Activated T-helper 9 cell treated with anti-CD3 and anti-CD28 coated beads, Interleukin-2, amount 50 U/mL, for 16 hours (primary cell): ENCODE measurements at regions not wholly inside any gene's neighbourhood (a gene's known extent, or its start where the extent isn't known, plus 50 kb on each side); places are given as distances from the start of the nearest gene placed in this dataset.

Experiments used
- DNase-seq: peaks from one replicate; pipeline ENCODE4 v3.0.0-alpha.2; 2020; ENCODE audit warnings: low read depth

- DNase-seq = no peak
Observed at GRCh38 chr16:87053016-87053982, 263.9 kb downstream of the C16orf95 start.

DNA sequence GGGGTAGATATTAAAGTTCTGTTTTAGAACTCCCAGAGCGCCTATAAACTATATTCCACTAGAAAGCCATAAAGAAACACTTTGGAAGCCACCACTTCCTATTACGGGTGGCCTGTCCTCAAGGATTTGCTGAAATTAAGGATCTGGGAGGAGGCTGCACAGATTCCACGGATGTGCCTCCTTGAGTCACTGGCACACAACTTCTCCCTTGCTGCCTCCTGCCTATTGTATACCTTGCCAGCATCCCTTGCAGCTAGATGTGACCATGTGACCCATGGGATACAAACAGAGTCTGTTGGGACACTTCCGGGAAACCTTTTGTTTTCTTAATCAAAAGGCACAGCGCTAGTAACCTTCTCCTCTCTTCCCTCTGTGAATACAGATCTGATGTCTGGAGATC is 263.0 kb downstream of the C16orf95 start:
- no peak for DNase-seq

DNA sequence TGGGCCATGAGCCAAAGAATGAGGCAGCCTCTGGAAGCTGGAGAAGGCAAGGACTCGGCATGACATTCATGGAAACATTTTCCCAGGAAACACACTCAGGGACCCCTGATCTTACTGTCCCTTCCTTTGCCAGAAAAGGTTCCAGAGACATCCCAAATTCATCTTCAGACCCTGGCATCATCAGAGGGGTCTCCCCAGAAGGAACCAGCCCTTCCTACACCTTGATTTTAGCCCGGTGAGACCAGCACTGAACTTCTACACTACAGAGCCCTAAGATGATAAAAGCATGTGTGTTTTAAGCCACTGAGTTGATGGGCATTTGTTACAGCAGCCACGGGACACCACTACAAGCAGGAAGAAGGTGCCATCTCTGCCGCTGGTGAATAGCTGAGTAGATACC is 262.3 kb downstream of the C16orf95 start:
- no peak for DNase-seq

DNA sequence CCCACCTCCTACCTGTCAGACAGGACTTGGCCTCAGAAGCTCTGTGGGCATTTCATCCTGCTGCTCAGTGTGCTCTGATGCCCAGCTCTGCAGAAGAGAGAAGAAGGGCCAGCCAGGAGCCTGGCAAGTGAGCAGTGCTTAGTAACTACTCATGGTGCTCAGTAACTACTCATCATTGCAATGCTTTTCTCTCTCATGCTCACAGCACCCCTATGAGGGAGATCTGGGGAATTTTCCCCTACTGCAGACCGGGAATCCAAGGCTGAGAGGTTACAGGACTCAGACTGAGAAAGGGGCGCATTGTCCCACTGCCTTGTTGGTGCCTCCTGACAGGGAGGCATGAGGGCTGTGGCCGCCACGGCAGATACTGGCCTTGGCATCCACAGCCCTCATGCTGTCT is 261.1 kb downstream of the C16orf95 start:
- no peak for DNase-seq

GRCh38 chr16:87056551-87056950 is 260.6 kb downstream of the C16orf95 start:
- DNase-seq = no peak

DNA sequence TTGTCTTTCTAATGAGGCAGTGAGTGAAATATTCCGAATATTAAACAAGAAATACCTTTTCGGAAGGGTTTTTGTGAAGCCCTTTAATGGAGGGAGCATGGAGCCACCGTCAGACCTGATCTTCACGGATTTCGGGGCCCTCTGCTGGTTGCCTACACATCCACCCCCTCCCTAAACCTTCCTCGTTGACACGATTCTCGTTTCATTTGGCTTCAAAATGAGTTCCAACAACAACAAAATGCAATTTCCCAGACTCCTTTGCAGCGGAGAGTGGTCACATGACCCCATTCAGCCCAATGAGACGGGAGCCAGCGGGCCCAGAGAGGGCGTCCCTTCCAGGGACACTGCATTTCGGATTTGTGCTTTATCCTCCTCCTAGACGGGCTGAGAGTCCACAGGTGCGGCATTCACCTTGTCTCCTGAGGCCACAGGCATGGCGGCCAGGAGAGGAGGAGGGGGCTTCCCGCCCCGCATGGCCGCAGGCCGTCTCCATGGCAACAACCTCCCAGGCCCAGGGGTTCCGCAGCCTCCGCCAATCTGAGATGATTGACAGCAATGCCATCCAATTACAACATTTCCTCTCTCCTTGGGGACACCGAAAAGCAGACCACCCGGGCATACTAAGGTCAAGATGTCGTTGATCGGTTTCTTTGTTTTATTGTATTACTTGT is 259.8 kb downstream of the C16orf95 start:
- DNase-seq = no peak

DNA sequence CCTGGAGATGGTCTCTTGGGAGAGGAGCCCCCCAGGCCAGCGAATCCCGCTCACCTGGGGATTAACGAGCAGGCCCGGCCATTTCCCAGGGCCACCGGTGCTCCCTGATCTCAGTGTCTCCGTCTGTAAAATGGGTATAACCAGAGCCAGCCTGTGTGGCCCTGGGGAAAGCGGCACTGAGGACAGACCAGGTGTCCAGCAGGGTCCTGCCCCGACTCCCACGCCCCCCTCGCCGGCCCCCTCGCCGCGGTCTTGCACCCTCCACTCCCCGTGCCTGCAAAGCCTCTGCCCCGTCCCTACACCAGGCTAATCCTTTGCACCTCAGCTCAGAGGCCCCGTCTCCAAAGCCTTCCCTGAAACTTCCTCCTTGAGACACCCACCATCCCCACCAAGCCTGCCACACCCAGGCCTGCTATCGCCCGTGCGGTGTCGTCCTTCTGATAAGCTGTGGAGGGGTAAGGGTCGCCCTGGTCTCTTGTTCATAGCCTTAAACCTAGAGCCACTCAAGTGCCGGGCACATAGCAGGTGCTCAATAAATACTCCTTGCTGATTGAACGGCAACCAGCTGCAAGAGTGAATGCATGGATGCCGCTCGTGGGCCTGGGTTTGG is 259.1 kb downstream of the C16orf95 start:
- no peak for DNase-seq

DNA sequence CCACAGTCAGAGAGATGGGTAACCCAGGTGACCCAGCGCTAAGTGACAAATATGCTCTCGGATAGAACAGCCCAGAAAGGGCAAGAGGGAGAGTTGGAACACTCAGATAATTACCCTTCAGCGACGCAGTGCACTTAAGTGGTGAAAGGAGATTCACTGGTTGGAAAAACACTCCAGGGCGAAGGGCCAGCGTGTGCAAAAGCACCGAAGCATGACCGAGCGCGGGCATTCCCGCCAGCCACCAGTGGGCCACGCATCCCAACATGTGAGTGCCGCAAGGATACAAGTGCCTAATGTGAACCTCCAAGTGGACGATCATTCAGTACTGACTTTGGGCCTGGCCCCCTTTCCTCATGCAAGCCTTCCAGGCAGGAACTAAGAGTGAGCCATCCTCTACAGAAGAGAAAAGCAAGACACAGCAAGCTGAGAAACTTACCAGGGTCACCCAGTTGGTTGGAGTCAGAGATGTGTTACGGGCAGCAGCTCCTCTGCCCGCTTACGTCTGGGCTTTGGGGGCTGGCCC is 258.4 kb downstream of the C16orf95 start:
- no peak for DNase-seq

- no peak for DNase-seq
Observed at GRCh38 chr16:87060034-87060986, 256.9 kb downstream of the C16orf95 start.

DNA sequence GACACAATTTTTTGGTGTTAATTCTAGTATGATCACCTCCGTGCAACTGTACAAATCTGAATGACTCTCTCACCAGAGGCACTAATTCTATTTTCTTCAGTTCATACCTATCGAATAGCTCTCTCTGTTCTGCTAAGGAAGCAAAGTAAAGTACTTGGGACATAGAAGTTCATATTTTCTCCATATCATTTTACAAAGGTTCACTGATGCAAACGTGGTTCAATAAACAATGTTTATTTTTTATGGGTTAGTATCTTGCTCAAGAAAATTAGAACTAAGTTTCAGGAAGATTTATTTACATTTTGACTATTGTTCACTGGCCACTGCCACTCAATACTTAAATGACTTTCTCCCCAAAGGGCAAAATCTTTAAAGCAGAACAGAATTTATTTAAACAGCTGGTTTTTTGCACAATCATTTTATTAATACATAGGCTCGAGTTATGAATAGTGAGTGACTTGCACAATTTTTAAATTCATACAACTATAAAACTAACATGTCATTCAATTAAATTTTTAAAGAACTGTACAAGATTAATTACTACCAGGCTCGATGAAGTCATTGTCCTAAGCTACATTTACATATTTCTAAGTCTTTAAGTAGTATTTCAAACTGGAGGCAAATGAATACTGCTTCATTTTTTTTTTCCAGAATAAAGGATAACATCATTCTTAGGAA is 255.8 kb downstream of the C16orf95 start:
- DNase-seq = no peak

DNA sequence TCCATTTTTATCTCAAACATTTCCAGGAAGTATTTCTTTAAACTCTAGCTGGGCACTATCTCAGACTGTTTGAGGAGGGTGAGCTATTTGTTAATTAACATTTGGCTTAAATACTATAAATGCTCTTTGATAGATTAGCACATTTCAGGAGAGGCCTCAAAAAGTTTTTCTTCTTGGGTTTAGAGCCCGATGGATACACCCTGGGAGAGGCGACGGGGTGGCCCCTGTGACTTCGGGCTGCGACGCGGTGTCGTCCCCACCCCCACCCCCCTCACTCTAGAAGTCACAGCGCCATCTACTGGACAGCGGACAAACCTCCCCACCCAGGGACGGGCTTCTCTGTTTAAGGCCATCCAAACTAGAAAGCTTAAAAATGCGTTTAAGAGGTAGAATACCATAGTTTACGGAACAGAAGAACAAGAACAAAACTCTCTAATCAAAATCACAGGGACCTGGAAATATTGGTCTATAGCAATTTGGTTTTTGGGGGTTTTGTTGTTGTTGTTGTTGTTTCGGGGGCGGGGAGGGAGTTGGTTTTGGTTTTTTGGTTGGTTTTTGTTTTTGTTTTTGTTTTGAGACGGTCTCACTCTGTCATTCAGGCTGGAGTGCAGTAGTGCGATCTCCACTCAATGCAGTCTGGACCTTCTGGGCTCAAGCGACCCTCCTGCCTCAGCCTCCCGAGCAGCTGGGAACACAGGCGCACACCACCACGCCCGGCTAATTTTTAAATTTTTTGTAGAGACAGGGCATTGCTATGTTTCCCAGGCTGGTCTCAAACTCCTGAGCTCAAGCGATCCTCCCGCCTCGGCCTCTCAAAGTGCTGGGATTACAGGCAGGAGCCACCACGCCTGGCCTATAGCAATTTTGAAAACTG is 254.4 kb downstream of the C16orf95 start:
- no peak for DNase-seq

DNA sequence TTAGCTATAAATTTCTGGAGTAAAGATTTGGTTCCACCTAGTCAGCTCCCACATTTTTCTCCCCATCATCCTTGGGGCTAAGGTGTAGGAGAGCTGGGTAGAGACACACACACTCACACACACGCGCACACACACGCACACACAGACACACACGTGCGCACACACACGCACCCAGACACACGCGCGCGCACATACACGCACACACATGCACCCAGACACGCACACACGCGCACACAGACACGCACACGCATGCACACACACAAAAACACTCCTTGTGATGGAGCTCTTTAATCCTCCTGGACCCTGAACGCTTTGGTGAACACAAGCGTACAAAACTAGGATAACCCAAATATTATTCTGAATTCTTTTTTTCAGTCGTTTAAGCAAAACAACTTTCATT is 253.6 kb downstream of the C16orf95 start:
- DNase-seq = no peak

GRCh38 chr16:87064731-87065445 is 252.3 kb downstream of the C16orf95 start:
- DNase-seq = no peak

GRCh38 chr16:87065446-87066132 is 251.6 kb downstream of the C16orf95 start:
- DNase-seq = no peak

DNA sequence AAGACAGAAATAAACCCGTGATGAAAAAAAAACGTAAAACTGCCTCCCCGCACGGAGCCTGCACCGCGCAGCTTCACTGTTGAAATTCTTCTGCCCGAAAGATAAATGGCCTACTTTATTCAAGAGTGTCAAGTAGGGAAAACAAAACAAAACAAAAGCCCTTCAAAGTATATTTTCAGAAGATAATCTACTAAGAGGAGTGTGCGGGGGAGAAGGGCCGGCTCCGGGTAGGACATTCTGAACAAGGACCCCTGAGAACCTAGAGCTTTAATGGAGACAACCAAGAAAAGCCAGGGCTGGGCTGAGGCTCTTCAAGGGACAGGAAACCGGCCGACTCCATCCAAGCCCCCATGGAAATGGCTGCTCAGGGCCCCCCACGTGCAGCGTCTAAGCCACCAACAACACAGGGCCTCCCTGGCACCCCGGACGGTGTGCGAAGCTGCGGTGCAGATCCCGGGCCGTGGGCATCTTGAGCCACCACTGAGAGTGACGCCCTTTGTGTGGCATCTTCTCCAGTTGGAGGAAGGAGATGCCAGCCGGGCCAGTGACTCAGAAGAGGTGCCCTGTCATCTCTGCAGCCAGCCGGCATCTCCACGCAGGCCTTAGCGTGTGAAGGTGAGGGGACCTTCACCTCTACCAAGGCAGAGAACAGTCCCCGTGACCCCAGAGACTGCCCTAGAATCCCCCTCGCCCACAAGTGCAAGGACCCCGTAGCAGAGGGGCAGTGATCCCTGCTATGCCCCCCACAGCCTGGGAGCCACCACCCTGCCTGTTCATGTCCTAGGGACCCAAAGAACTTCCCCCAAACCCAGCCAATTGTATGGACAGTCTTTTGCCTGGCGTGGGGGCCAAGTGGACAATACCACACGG is 250.8 kb downstream of the C16orf95 start:
- DNase-seq = no peak

DNA sequence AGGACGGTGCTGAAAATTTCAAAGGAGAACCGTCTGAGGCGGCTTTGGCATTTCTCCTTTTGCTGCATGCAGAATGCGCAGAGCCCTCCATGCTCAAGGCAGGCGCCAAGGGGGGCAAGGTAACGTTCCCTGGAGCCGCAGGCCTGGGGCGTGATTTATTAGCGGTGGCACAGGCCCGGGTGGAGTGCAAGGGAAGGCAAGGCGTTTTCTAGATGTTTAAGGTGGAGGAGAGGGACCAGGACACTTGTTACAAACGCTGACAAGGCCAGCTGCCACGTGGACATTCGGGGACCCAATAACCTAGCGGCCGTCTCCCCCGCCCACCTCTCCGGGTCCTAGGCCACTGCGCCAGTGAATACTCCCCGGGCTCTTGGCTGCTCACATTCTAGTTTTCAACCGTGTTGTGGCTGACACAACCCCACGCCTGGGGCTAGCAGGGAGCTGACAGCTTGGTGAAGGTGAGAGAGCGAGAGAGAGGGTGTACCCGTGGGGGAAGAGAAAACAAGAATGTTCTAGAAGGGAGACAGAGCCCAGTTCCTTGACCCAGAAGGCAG is 250.1 kb downstream of the C16orf95 start:
- no peak for DNase-seq
